A549 (cell line): ENCODE measurements at regions not wholly inside any gene's neighbourhood (a gene's known extent, or its start where the extent isn't known, plus 50 kb on each side); places are given as distances from the start of the nearest gene placed in this dataset.

ENCODE experiments used
- ATAC-seq, 2 experiments: fragments of 200-7000 bp in 1 of 2; fragments of >200 bp in 1 of 2; cut with Nextera tagmentation in 1 of 2; cut with Tn5 transposase in 1 of 2; 3 replicates each; pipeline versions ENCODE4 v1.8.0 to v1.9.1; 2018 to 2020; ENCODE audit warnings: mild to moderate bottlenecking in 1 of 2, moderate library complexity in 1 of 2
- CTCF ChIA-PET: fragments of 300-600 bp; sonication (Branson Sonifier 250); formaldehyde crosslinking; extraction: SDS; loops from one replicate; lab custom pipeline; 2021; ENCODE audit warnings: antibody characterized with exemption, inconsistent platforms; lab: Yijun Ruan, JAX
- POLR2A ChIA-PET: fragments of 350-600 bp; formaldehyde crosslinking; extraction: SDS; loops from one replicate; lab custom pipeline; 2021; ENCODE audit warnings: antibody characterized with exemption, inconsistent platforms; lab: Yijun Ruan, JAX
- DNase-seq, 2 experiments: peaks; one replicate each; pipeline versions ENCODE4 v3.0.0 to v3.0.0-alpha.2; 2011 to 2016; ENCODE audit warnings: low read depth in 1 of 2, low spot score in 1 of 2
- FAIRE-seq: peaks from 2 replicates; lab custom pipeline; 2011; peaks lifted over from hg19 to GRCh38; lab: Jason Lieb, UNC
- H3K27ac ChIP-seq, 2 experiments: fragments of >200 bp; sonication (Bioruptor Twin); formaldehyde crosslinking; 3 replicates each; pipeline ENCODE4 v1.5.1; 2016 to 2017
- H3K4me1 ChIP-seq: fragments of >200 bp; sonication (Bioruptor Twin); formaldehyde crosslinking; 3 replicates; pipeline ENCODE4 v1.6.1; 2016
- H3K4me2 ChIP-seq: fragments of >200 bp; sonication (Bioruptor Twin); formaldehyde crosslinking; 3 replicates; pipeline ENCODE4 v1.6.1; 2016
- H3K4me3 ChIP-seq: fragments of >200 bp; sonication (Bioruptor Twin); formaldehyde crosslinking; 3 replicates; pipeline ENCODE4 v1.5.1; 2016
- H3K9me3 ChIP-seq: fragments of >200 bp; sonication (Bioruptor Twin); formaldehyde crosslinking; 3 replicates; pipeline ENCODE4 v1.6.1; 2016
- ATOH8 ChIP-seq: fragments of 250-450 bp; sonication (Bioruptor Pico); IDR thresholded peaks from 2 replicates; pipeline ENCODE4 v1.5.0; 2020; ENCODE audit warnings: low read depth, mild to moderate bottlenecking, moderate library complexity
- CBX8 ChIP-seq: fragments of 200-600 bp; sonication (generic); IDR thresholded peaks from 2 replicates; pipeline ENCODE4 v1.6.1; 2016
- ELK1 ChIP-seq: fragments of 150-350 bp; IDR thresholded peaks from 2 replicates; pipeline ENCODE4 v1.6.1; 2014; ENCODE audit warnings: low read depth, mild to moderate bottlenecking, low read length
- FOXS1 ChIP-seq: fragments of 250-450 bp; sonication (Bioruptor Pico); IDR thresholded peaks from 2 replicates; pipeline ENCODE4 v1.5.0; 2020; ENCODE audit warnings: mild to moderate bottlenecking, moderate library complexity
- HOXA7 ChIP-seq: fragments of 250-450 bp; sonication (Bioruptor Pico); IDR thresholded peaks from 2 replicates; pipeline ENCODE4 v1.5.0; 2020; ENCODE audit warnings: mild to moderate bottlenecking, moderate library complexity
- MAX ChIP-seq: IDR thresholded peaks from 2 replicates; pipeline ENCODE4 v1.6.1; 2012
- MAZ ChIP-seq: fragments of 150-350 bp; IDR thresholded peaks from 2 replicates; pipeline ENCODE4 v1.6.1; 2014; ENCODE audit warnings: antibody characterized with exemption, low read depth, low read length, borderline replicate concordance
- MYC ChIP-seq: IDR thresholded peaks from 2 replicates; pipeline ENCODE4 v1.6.1; 2012; ENCODE audit warnings: mild to moderate bottlenecking, inconsistent platforms, low read length, improper control_type of control experiment, borderline replicate concordance
- NR3C1 ChIP-seq: fragments of >200 bp; sonication (Bioruptor Twin); formaldehyde crosslinking; IDR thresholded peaks from 3 replicates; pipeline ENCODE4 v1.6.1; 2017
- PHF8 ChIP-seq: fragments of 200-600 bp; sonication (generic); IDR thresholded peaks from 2 replicates; pipeline ENCODE4 v1.6.1; 2016; ENCODE audit warnings: low read depth, mild to moderate bottlenecking, antibody characterized with exemption, moderate library complexity, borderline replicate concordance
- RAD21 ChIP-seq, 2 experiments: fragments of >200 bp in 1 of 2; sonication (Bioruptor Twin) in 1 of 2; formaldehyde crosslinking in 1 of 2; IDR thresholded peaks in 1 of 2; conservative IDR thresholded peaks in 1 of 2; 2 replicates in 1 of 2; 3 replicates in 1 of 2; pipeline ENCODE4 v1.6.1; 2012 to 2018; ENCODE audit warnings: inconsistent platforms in 1 of 2
- RARB ChIP-seq: fragments of 250-450 bp; sonication (Bioruptor Pico); IDR thresholded peaks from 2 replicates; pipeline ENCODE4 v1.8.0; 2021; ENCODE audit warnings: mild to moderate bottlenecking, moderate library complexity
- RFX5 ChIP-seq: fragments of 450-650 bp; IDR thresholded peaks from 2 replicates; pipeline ENCODE4 v1.7.1; 2014; ENCODE audit warnings: antibody characterized with exemption, mild to moderate bottlenecking, moderate library complexity
- RNF2 ChIP-seq: fragments of 200-600 bp; sonication (generic); IDR thresholded peaks from 2 replicates; pipeline ENCODE4 v1.6.1; 2016; ENCODE audit warnings: low read depth, mild to moderate bottlenecking, antibody characterized with exemption, moderate library complexity, borderline replicate concordance
- WGBS: methylation state at CpG from one replicate; pipeline ENCODE4 v1.1.6; 2017; ENCODE audit errors: missing lambda C conversion rate; 5-methylcytosine and 5-hydroxymethylcytosine counted together
- TF ChIP-seq, protein P1 (sequence below): IDR thresholded peaks from 2 replicates; pipeline ENCODE4 v1.6.1; 2012
- TF ChIP-seq, protein P2 (sequence below): fragments of 450-650 bp; IDR thresholded peaks from 2 replicates; pipeline ENCODE4 v1.6.1; 2014; ENCODE audit warnings: antibody characterized with exemption

DNA sequence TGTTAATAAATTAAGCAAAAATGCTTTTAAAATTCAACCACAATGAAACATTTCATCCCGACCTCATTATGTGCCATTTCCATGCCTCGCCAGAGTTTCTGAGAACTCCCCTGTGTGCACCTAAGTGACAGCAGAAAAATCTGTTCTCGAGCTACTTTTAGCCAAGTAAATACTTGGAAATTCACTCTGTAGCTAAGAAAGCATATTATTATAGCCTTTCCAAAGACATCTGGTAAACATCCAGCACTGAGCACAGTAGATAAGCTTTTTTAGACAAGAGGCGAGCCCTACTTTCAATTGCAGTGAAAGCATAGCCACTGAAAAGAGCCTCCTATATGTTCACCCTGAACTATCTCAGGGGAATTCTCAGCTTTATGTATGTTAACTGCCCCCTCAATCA is 242.8 kb upstream of the PSMD7 start:
- ATAC-seq, result no peak
- CTCF ChIA-PET, result no interaction called here
- FAIRE-seq, result no peak

DNA sequence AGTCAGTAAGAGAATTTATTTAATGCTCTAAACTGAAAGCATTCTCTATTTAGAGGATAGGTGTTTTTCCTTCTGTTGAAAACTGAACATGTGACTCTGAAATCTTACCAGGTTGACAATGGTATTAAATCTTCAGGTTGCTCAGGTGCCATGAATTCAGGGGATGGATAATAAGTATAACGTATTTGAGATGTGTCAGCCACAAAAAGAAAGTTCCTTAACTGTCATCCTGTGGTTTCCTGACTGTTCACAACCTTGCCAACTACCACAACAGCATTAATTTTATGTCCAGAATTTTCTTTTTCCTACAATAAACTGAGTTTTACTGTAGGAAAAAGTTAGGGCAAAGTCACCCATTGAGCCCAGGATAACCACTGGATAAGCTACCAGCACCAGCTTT is 243.3 kb upstream of the PSMD7 start:
- no peak overlapping the region for H3K27ac ChIP-seq
- FAIRE-seq, result no peak
- no peak overlapping the region for H3K4me3 ChIP-seq
- no peak for DNase-seq
- 26% methylated on average over 1 of the region's 1 CpG for WGBS
- ChIA-PET POLR2A (no interaction called here), CTCF (no interaction called here)
- ATAC-seq, result no peak
- no peak overlapping the region for H3K4me2 ChIP-seq
- H3K4me1 ChIP-seq, result no peaks in the 10 kb centered on the region
- no peaks in the 10 kb centered on the region for H3K9me3 ChIP-seq
- TF ChIP-seq MAX (no peak), FOXS1 (no peak), RARB (no peak)

More for the DNA sequence above, 242.8 kb upstream of the PSMD7 start:
- Histone ChIP-seq H3K27ac (no peak overlapping the region), H3K4me2 (no peak overlapping the region), H3K4me1 (no peaks in the 10 kb centered on the region), H3K9me3 (no peaks in the 10 kb centered on the region), H3K4me3 (no peak overlapping the region)
- POLR2A ChIA-PET, result no interaction called here
- TF ChIP-seq, protein P1, sequence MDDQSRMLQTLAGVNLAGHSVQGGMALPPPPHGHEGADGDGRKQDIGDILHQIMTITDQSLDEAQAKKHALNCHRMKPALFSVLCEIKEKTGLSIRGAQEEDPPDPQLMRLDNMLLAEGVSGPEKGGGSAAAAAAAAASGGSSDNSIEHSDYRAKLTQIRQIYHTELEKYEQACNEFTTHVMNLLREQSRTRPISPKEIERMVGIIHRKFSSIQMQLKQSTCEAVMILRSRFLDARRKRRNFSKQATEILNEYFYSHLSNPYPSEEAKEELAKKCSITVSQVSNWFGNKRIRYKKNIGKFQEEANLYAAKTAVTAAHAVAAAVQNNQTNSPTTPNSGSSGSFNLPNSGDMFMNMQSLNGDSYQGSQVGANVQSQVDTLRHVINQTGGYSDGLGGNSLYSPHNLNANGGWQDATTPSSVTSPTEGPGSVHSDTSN, result no peak
- TF ChIP-seq NR3C1 (no peak), MAZ (no peak), RARB (no peak), RFX5 (no peak), HOXA7 (CRISPR knock-in tag) (no peak), CBX8 (no peak), PHF8 (no peak), MAX (no peak), ELK1 (no peak)
- WGBS, result 26% methylated on average over 4 of the region's 4 CpGs
- no peak for DNase-seq

GRCh38 chr16:74052016-74052415 is 244.6 kb upstream of the PSMD7 start:
- TF ChIP-seq MAZ, result no peak
- TF ChIP-seq RAD21 (conservative IDR thresholded peaks at IDR 0.05 in 1 of 2, IDR thresholded peaks at IDR 0.05 in 1 of 2), result no peak
- TF ChIP-seq RFX5, result no peak
- TF ChIP-seq, protein P2, sequence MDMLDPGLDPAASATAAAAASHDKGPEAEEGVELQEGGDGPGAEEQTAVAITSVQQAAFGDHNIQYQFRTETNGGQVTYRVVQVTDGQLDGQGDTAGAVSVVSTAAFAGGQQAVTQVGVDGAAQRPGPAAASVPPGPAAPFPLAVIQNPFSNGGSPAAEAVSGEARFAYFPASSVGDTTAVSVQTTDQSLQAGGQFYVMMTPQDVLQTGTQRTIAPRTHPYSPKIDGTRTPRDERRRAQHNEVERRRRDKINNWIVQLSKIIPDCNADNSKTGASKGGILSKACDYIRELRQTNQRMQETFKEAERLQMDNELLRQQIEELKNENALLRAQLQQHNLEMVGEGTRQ, result no peak
- no peak for TF ChIP-seq MYC
- TF ChIP-seq ATOH8 (CRISPR knock-in tag), result no peak
- TF ChIP-seq RNF2, result no peak
- Histone ChIP-seq H3K4me2 (no peak overlapping the region), H3K27ac (no peak overlapping the region), H3K4me3 (no peak overlapping the region), H3K4me1 (no peaks in the 10 kb centered on the region), H3K9me3 (no peaks in the 10 kb centered on the region)
- CTCF ChIA-PET, result interaction anchor here (0.7 kb wide), 1 partner anchor 34 kb away, joined by 3 read pairs; no protein-coding TSS in a partner anchor
- POLR2A ChIA-PET, result no interaction called here
- WGBS, result 0% methylated on average over 1 of the region's 1 CpG
- ATAC-seq (no peak), DNase-seq (no peak), FAIRE-seq (no peak)
